Natural killer cell (primary cell): ENCODE measurements at regions not wholly inside any gene's neighbourhood (a gene's known extent, or its start where the extent isn't known, plus 50 kb on each side); places are given as distances from the start of the nearest gene placed in this dataset.

Experiments
- ATAC-seq, 3 donors: fragments of 150-1000 bp in 2 of 3; fragments of 200-7000 bp in 1 of 3; cut with Tn5 transposase; 1 replicate in 1 of 3; 2 replicates in 2 of 3; pipeline ENCODE4 v1.10.0; 2021; ENCODE audit warnings: mild to moderate bottlenecking in 2 of 3, moderate library complexity in 2 of 3
- DNase-seq, 2 donors: peaks; one replicate each; pipeline versions ENCODE4 v3.0.0 to v3.0.0-alpha.2; 2013 to 2021; ENCODE audit warnings: mixed read lengths in 1 of 2
- H3K27ac ChIP-seq: one replicate; pipeline ENCODE4 v1.5.1; 2013; ENCODE audit warnings: mild to moderate bottlenecking, low read length
- H3K27me3 ChIP-seq: one replicate; pipeline ENCODE4 v1.6.1; 2013; ENCODE audit warnings: low read length; ENCODE audit not compliant: control insufficient read depth, insufficient read depth
- H3K36me3 ChIP-seq: one replicate; pipeline ENCODE4 v1.6.1; 2013; ENCODE audit warnings: low read length; ENCODE audit not compliant: control insufficient read depth, insufficient read depth
- H3K4me1 ChIP-seq: one replicate; pipeline ENCODE4 v1.6.1; 2013; ENCODE audit warnings: low read length; ENCODE audit not compliant: control insufficient read depth, insufficient read depth
- H3K4me3 ChIP-seq: one replicate; pipeline ENCODE4 v1.5.1; 2013; ENCODE audit warnings: low read length
- H3K9me3 ChIP-seq: one replicate; pipeline ENCODE4 v1.6.1; 2013; ENCODE audit warnings: low read length; ENCODE audit not compliant: control insufficient read depth, insufficient read depth
- H3K27ac Mint-ChIP-seq, 2 donors: one replicate each; pipeline ENCODE4 v1.8.0; 2022; ENCODE audit warnings: mild to moderate bottlenecking in 2 of 2, mixed read lengths in 2 of 2, moderate library complexity in 1 of 2
- H3K27me3 Mint-ChIP-seq, 2 donors: one replicate each; pipeline ENCODE4 v1.8.0; 2022; ENCODE audit warnings: low read depth in 2 of 2, mixed read lengths in 2 of 2
- H3K36me3 Mint-ChIP-seq: one replicate; pipeline ENCODE4 v1.8.0; 2022; ENCODE audit warnings: mixed read lengths
- H3K4me1 Mint-ChIP-seq, 2 donors: one replicate each; pipeline ENCODE4 v1.8.0; 2022; ENCODE audit warnings: mixed read lengths in 2 of 2
- H3K4me3 Mint-ChIP-seq: one replicate; pipeline ENCODE4 v1.8.0; 2022; ENCODE audit warnings: mild to moderate bottlenecking, moderate library complexity, mixed read lengths
- H3K9me3 Mint-ChIP-seq, 2 donors: one replicate each; pipeline ENCODE4 v1.8.0; 2022; ENCODE audit warnings: mixed read lengths in 2 of 2
- CTCF ChIP-seq: fragments of 200-600 bp; IDR thresholded peaks from one replicate; pipeline ENCODE4 v1.8.0; 2022; ENCODE audit warnings: antibody characterized with exemption
- WGBS: methylation state at CpG from one replicate; pipeline ENCODE4 v1.1.7; 2013; ENCODE audit warnings: missing lambda C conversion rate; ENCODE audit not compliant: insufficient coverage; 5-methylcytosine and 5-hydroxymethylcytosine counted together
- intact Hi-C: fragments of 100-400 bp; cut with micrococcal nuclease; formaldehyde crosslinking; loops from one replicate; pipeline ENCODE4 v1.14.2; 2022

- peaks cover 8% of the 10 kb centered on the region for H3K9me3 ChIP-seq
- ATAC-seq, result no peak
- no peaks in the 10 kb centered on the region for H3K4me1 ChIP-seq
- no peaks in the 10 kb centered on the region for H3K27me3 ChIP-seq
- DNase-seq, result no peak
- no peak overlapping the region for H3K27ac ChIP-seq
- no peak overlapping the region for H3K4me3 ChIP-seq
- intact Hi-C loops, result no loop called here
- H3K9me3 Mint-ChIP-seq, result peaks cover 9% of the 10 kb centered on the region in 2 donors
- no peak overlapping the region for H3K27ac Mint-ChIP-seq
- no peaks in the 10 kb centered on the region for H3K27me3 Mint-ChIP-seq
- no peaks in the 10 kb centered on the region for H3K4me1 Mint-ChIP-seq
- H3K36me3 Mint-ChIP-seq, result no peaks in the 10 kb centered on the region
- H3K4me3 Mint-ChIP-seq, result no peak overlapping the region
- TF ChIP-seq CTCF, result no peak
- no peaks in the 10 kb centered on the region for H3K36me3 ChIP-seq
- 83% methylated on average over 9 of the region's 9 CpGs for WGBS
Observed at GRCh38 chrX:720825-721224, 90.2 kb downstream of the SHOX start.

- 91% methylated on average over 5 of the region's 5 CpGs for WGBS
- no peak for TF ChIP-seq CTCF
- no peak overlapping the region for H3K4me3 ChIP-seq
- H3K9me3 Mint-ChIP-seq, result peaks cover 9% of the 10 kb centered on the region in 2 donors
- no peaks in the 10 kb centered on the region for H3K36me3 ChIP-seq
- intact Hi-C loops, result no loop called here
- no peak overlapping the region for H3K27ac ChIP-seq
- no peaks in the 10 kb centered on the region for H3K27me3 ChIP-seq
- H3K9me3 ChIP-seq, result peaks cover 12% of the 10 kb centered on the region
- ATAC-seq, result no peak
- no peaks in the 10 kb centered on the region for H3K36me3 Mint-ChIP-seq
- H3K4me1 Mint-ChIP-seq, result no peaks in the 10 kb centered on the region
- no peak for DNase-seq
- no peak overlapping the region for H3K27ac Mint-ChIP-seq
- no peak overlapping the region for H3K4me3 Mint-ChIP-seq
- no peaks in the 10 kb centered on the region for H3K27me3 Mint-ChIP-seq
- H3K4me1 ChIP-seq, result no peaks in the 10 kb centered on the region
Observed at GRCh38 chrX:720250-720649, 89.7 kb downstream of the SHOX start.

GRCh38 chrX:716136-716535 lies 85.5 kb downstream of the SHOX start:
- H3K4me1 Mint-ChIP-seq, result no peaks in the 10 kb centered on the region
- TF ChIP-seq CTCF, result no peak
- 47% methylated on average over 3 of the region's 3 CpGs for WGBS
- no peak overlapping the region for H3K27ac Mint-ChIP-seq
- Histone ChIP-seq H3K4me1 (no peaks in the 10 kb centered on the region), H3K36me3 (no peaks in the 10 kb centered on the region), H3K27ac (no peak overlapping the region), H3K4me3 (no peak overlapping the region), H3K27me3 (no peaks in the 10 kb centered on the region), H3K9me3 (peaks cover 8% of the 10 kb centered on the region)
- H3K9me3 Mint-ChIP-seq, result peaks cover 4 to 11% of the 10 kb centered on the region in 2 donors
- H3K27me3 Mint-ChIP-seq, result no peaks in the 10 kb centered on the region
- no peak overlapping the region for H3K4me3 Mint-ChIP-seq
- DNase-seq (no peak), ATAC-seq (no peak)
- intact Hi-C loops, result no loop called here
- H3K36me3 Mint-ChIP-seq, result no peaks in the 10 kb centered on the region

GRCh38 chrX:714131-714530 lies 83.5 kb downstream of the SHOX start:
- WGBS, result 83% methylated on average over 5 of the region's 6 CpGs
- no peak for TF ChIP-seq CTCF
- no peaks in the 10 kb centered on the region for H3K27me3 Mint-ChIP-seq
- Histone ChIP-seq H3K27ac (no peak overlapping the region), H3K4me3 (no peak overlapping the region), H3K27me3 (no peaks in the 10 kb centered on the region), H3K4me1 (no peaks in the 10 kb centered on the region), H3K9me3 (peaks cover 8% of the 10 kb centered on the region), H3K36me3 (no peaks in the 10 kb centered on the region)
- H3K27ac Mint-ChIP-seq, result no peak overlapping the region
- H3K9me3 Mint-ChIP-seq, result peaks cover 7 to 11% of the 10 kb centered on the region in 2 donors
- no peak for DNase-seq
- no peaks in the 10 kb centered on the region for H3K36me3 Mint-ChIP-seq
- no peaks in the 10 kb centered on the region for H3K4me1 Mint-ChIP-seq
- H3K4me3 Mint-ChIP-seq, result no peak overlapping the region
- ATAC-seq, result no peak
- intact Hi-C loops, result no loop called here
